ENCODE measurements at regions not wholly inside any gene's neighbourhood (a gene's known extent, or its start where the extent isn't known, plus 50 kb on each side); places are given as distances from the start of the nearest gene placed in this dataset.

- WGBS, 10 experiments: 10 to 100% (median 81%) methylated on average over 1 to 5 of the region's 5 CpGs
- in situ Hi-C loops (cut with MboI; ENCODE audit: low pct_unique_long_range_greater_than_20kb in 2 of 9, low sequenced_read_pairs in 9 of 9, unreplicated experiment in 9 of 9): no loop called here
- H3K4me3 ChIP-seq: no peak overlapping the region
- H3K27ac ChIP-seq: no peak overlapping the region
- no peak for ATAC-seq (replicated peaks in 6 of 8)
- H3K4me1 ChIP-seq (replicated peaks in 1 of 2): no peaks in the 10 kb centered on the region
Observed at GRCh38 chr13:36555151-36555986, 118.5 kb upstream of the SERTM1 start.

- no peaks in the 10 kb centered on the region for H3K4me1 ChIP-seq (replicated peaks in 1 of 2)
- 0 to 90% (median 58%) methylated on average over 1 to 3 of the region's 3 CpGs; no CpG with 5 or more reads in 3 of the 10 experiments for WGBS, 10 experiments
- in situ Hi-C loops (cut with MboI; ENCODE audit: low pct_unique_long_range_greater_than_20kb in 2 of 9, low sequenced_read_pairs in 9 of 9, unreplicated experiment in 9 of 9): no loop called here
- no peak overlapping the region for H3K4me3 ChIP-seq
- ATAC-seq (replicated peaks in 6 of 8): no peak
- H3K27ac ChIP-seq: no peak overlapping the region
Observed at GRCh38 chr13:36559375-36559774, 114.4 kb upstream of the SERTM1 start.

- no peaks in the 10 kb centered on the region for H3K4me1 ChIP-seq (replicated peaks in 1 of 2)
- 43 to 100% (median 84%) methylated on average over 2 to 5 of the region's 5 CpGs; no CpG with 5 or more reads in 1 of the 10 experiments for WGBS, 10 experiments
Observed at GRCh38 chr13:36567485-36567884, 106.3 kb upstream of the SERTM1 start.

GRCh38 chr13:36570489-36570888, 103.3 kb upstream of the SERTM1 start:
- peak in 1 of 8 experiments; percentile 76 for ATAC-seq (replicated peaks in 6 of 8)
- no peak overlapping the region for H3K4me3 ChIP-seq
- no peak overlapping the region for H3K27ac ChIP-seq
- no peaks in the 10 kb centered on the region for H3K4me1 ChIP-seq (replicated peaks in 1 of 2)
- in situ Hi-C loops (cut with MboI; ENCODE audit: low pct_unique_long_range_greater_than_20kb in 2 of 9, low sequenced_read_pairs in 9 of 9, unreplicated experiment in 9 of 9): no loop called here
- WGBS, 10 experiments: 0 to 80% (median 62%) methylated on average over 1 to 2 of the region's 2 CpGs; no CpG with 5 or more reads in 2 of the 10 experiments

More at GRCh38 chr13:36567485-36567884, 106.3 kb upstream of the SERTM1 start:
- Histone ChIP-seq H3K4me3 (no peak overlapping the region), H3K27ac (no peak overlapping the region)
- in situ Hi-C loops (cut with MboI; ENCODE audit: low pct_unique_long_range_greater_than_20kb in 2 of 9, low sequenced_read_pairs in 9 of 9, unreplicated experiment in 9 of 9): no loop called here
- no peak for ATAC-seq (replicated peaks in 6 of 8)

GRCh38 chr13:36571444-36571843, 102.4 kb upstream of the SERTM1 start:
- Histone ChIP-seq H3K4me3 (no peak overlapping the region), H3K4me1 (replicated peaks in 1 of 2) (no peaks in the 10 kb centered on the region), H3K27ac (no peak overlapping the region)
- in situ Hi-C loops (cut with MboI; ENCODE audit: low pct_unique_long_range_greater_than_20kb in 2 of 9, low sequenced_read_pairs in 9 of 9, unreplicated experiment in 9 of 9): no loop called here
- ATAC-seq (replicated peaks in 6 of 8): peak in 2 of 8 experiments; percentile 78 to 83
- 0 to 100% (median 82%) methylated on average over 2 of the region's 2 CpGs; no CpG with 5 or more reads in 3 of the 10 experiments for WGBS, 10 experiments

- no peak overlapping the region for H3K27ac ChIP-seq
- no peaks in the 10 kb centered on the region for H3K4me1 ChIP-seq (replicated peaks in 1 of 2)
- ATAC-seq (replicated peaks in 6 of 8): no peak
- in situ Hi-C loops (cut with MboI; ENCODE audit: low pct_unique_long_range_greater_than_20kb in 2 of 9, low sequenced_read_pairs in 9 of 9, unreplicated experiment in 9 of 9): no loop called here
- H3K4me3 ChIP-seq: no peak overlapping the region
Observed at GRCh38 chr13:36582977-36583376, 90.8 kb upstream of the SERTM1 start.

- in situ Hi-C loops (cut with MboI; ENCODE audit: low pct_unique_long_range_greater_than_20kb in 2 of 9, low sequenced_read_pairs in 9 of 9, unreplicated experiment in 9 of 9): no loop called here
- 0 to 93% (median 17%) methylated on average over 1 to 3 of the region's 3 CpGs; no CpG with 5 or more reads in 5 of the 10 experiments for WGBS, 10 experiments
- peak in 1 of 8 experiments; percentile 7 for ATAC-seq (replicated peaks in 6 of 8)
- Histone ChIP-seq H3K27ac (no peak overlapping the region), H3K4me1 (replicated peaks in 1 of 2) (no peaks in the 10 kb centered on the region), H3K4me3 (no peak overlapping the region)
Observed at GRCh38 chr13:36599641-36600040, 74.2 kb upstream of the SERTM1 start.

GRCh38 chr13:36601186-36601585, 72.6 kb upstream of the SERTM1 start:
- Histone ChIP-seq H3K27ac (no peak overlapping the region), H3K4me3 (no peak overlapping the region), H3K4me1 (replicated peaks in 1 of 2) (no peaks in the 10 kb centered on the region)
- 6 to 100% (median 83%) methylated on average over 1 to 2 of the region's 2 CpGs; no CpG with 5 or more reads in 1 of the 10 experiments for WGBS, 10 experiments
- peak in 4 of 8 experiments; percentile 13 to 65 (median 40) for ATAC-seq (replicated peaks in 6 of 8)
- in situ Hi-C loops (cut with MboI; ENCODE audit: low pct_unique_long_range_greater_than_20kb in 2 of 9, low sequenced_read_pairs in 9 of 9, unreplicated experiment in 9 of 9): no loop called here

GRCh38 chr13:36606060-36606459, 67.8 kb upstream of the SERTM1 start:
- H3K4me1 ChIP-seq (replicated peaks in 1 of 2): no peaks in the 10 kb centered on the region
- 72 to 100% (median 83%) methylated on average over 1 to 2 of the region's 2 CpGs; no CpG with 5 or more reads in 7 of the 10 experiments for WGBS, 10 experiments
- no peak overlapping the region for H3K27ac ChIP-seq
- H3K4me3 ChIP-seq: no peak overlapping the region
- ATAC-seq (replicated peaks in 6 of 8): no peak
- in situ Hi-C loops (cut with MboI; ENCODE audit: low pct_unique_long_range_greater_than_20kb in 2 of 9, low sequenced_read_pairs in 9 of 9, unreplicated experiment in 9 of 9): no loop called here

GRCh38 chr13:36608474-36608873, 65.3 kb upstream of the SERTM1 start:
- WGBS, 10 experiments: 0 to 94% (median 80%) methylated on average over 1 to 4 of the region's 4 CpGs; no CpG with 5 or more reads in 1 of the 10 experiments
- ATAC-seq (replicated peaks in 6 of 8): no peak
- in situ Hi-C loops (cut with MboI; ENCODE audit: low pct_unique_long_range_greater_than_20kb in 2 of 9, low sequenced_read_pairs in 9 of 9, unreplicated experiment in 9 of 9): no loop called here
- Histone ChIP-seq H3K4me1 (replicated peaks in 1 of 2) (peaks cover 3 to 4% of the 10 kb centered on the region in 2 donors), H3K4me3 (no peak overlapping the region), H3K27ac (no peak overlapping the region)

- no peak for ATAC-seq (replicated peaks in 6 of 8)
- in situ Hi-C loops (cut with MboI; ENCODE audit: low pct_unique_long_range_greater_than_20kb in 2 of 9, low sequenced_read_pairs in 9 of 9, unreplicated experiment in 9 of 9): no loop called here
- peaks cover 3 to 4% of the 10 kb centered on the region in 2 donors for H3K4me1 ChIP-seq (replicated peaks in 1 of 2)
- H3K27ac ChIP-seq: no peak overlapping the region
- H3K4me3 ChIP-seq: no peak overlapping the region
- WGBS, 10 experiments: 8 to 39% (median 25%) methylated on average over 1 to 4 of the region's 4 CpGs; no CpG with 5 or more reads in 5 of the 10 experiments
Observed at GRCh38 chr13:36612230-36612629, 61.6 kb upstream of the SERTM1 start.

GRCh38 chr13:36616706-36617105, 57.1 kb upstream of the SERTM1 start:
- in situ Hi-C loops (cut with MboI; ENCODE audit: low pct_unique_long_range_greater_than_20kb in 2 of 9, low sequenced_read_pairs in 9 of 9, unreplicated experiment in 9 of 9): no loop called here
- no peak for ATAC-seq (replicated peaks in 6 of 8)
- Histone ChIP-seq H3K4me3 (no peak overlapping the region), H3K27ac (no peak overlapping the region), H3K4me1 (replicated peaks in 1 of 2) (peaks cover 3 to 4% of the 10 kb centered on the region in 2 donors)
- WGBS, 10 experiments: 25 to 100% (median 60%) methylated on average over 1 of the region's 1 CpG; no CpG with 5 or more reads in 3 of the 10 experiments

- 14 to 100% (median 86%) methylated on average over 2 to 3 of the region's 3 CpGs; no CpG with 5 or more reads in 2 of the 10 experiments for WGBS, 10 experiments
- in situ Hi-C loops (cut with MboI; ENCODE audit: low pct_unique_long_range_greater_than_20kb in 2 of 9, low sequenced_read_pairs in 9 of 9, unreplicated experiment in 9 of 9): no loop called here
- Histone ChIP-seq H3K4me3 (no peak overlapping the region), H3K4me1 (replicated peaks in 1 of 2) (no peaks in the 10 kb centered on the region), H3K27ac (no peak overlapping the region)
- ATAC-seq (replicated peaks in 6 of 8): no peak
Observed at GRCh38 chr13:36619535-36619934, 54.3 kb upstream of the SERTM1 start.
